ENCODE measurements at regions not wholly inside any gene's neighbourhood (a gene's known extent, or its start where the extent isn't known, plus 50 kb on each side); places are given as distances from the start of the nearest gene placed in this dataset.

DNA sequence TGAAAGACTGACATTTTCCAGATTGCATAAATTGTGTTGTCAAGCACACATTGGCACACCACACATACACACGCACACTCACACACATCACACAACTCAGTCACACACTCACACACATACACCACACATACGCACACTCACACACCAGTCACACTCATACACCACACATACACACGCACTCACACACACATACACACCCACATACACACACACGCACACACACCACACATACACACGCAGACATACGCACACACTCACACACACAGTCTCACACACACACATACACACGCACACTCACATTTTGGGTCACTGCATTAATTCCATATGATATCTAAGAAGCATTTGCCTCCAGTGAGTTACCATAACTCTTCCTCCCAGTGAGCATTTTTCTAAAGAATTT lies 578.3 kb upstream of the FRG1 start:
- no peak for TF ChIP-seq POLR2A (IDR thresholded peaks at IDR 0.05)
- TF ChIP-seq, protein P1, sequence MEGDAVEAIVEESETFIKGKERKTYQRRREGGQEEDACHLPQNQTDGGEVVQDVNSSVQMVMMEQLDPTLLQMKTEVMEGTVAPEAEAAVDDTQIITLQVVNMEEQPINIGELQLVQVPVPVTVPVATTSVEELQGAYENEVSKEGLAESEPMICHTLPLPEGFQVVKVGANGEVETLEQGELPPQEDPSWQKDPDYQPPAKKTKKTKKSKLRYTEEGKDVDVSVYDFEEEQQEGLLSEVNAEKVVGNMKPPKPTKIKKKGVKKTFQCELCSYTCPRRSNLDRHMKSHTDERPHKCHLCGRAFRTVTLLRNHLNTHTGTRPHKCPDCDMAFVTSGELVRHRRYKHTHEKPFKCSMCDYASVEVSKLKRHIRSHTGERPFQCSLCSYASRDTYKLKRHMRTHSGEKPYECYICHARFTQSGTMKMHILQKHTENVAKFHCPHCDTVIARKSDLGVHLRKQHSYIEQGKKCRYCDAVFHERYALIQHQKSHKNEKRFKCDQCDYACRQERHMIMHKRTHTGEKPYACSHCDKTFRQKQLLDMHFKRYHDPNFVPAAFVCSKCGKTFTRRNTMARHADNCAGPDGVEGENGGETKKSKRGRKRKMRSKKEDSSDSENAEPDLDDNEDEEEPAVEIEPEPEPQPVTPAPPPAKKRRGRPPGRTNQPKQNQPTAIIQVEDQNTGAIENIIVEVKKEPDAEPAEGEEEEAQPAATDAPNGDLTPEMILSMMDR (IDR thresholded peaks at IDR 0.05): no peak
